ENCODE measurements at regions not wholly inside any gene's neighbourhood (a gene's known extent, or its start where the extent isn't known, plus 50 kb on each side); places are given as distances from the start of the nearest gene placed in this dataset.

DNA sequence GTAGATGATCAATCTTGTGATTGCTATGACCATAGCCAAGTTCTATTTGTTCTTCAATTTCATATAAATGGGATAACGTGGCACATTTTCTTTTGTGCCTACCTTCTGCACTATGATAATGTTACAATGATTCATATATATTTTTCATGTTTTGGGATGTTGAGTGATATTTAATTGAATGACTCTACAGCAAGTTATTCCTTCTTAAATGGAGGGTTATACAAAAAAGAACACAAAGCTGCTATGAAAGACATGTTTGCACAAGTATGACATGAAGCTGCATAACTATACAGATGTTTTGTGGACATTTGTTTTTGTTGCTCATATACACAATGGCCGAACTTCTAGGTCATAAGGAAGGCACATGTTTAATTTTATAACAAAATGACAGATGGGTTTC lies 356.2 kb downstream of the CBLN2 start:
- no peak overlapping the region for H3K9ac ChIP-seq (ENCODE audit: low read length)
- ATAC-seq (no peak), DNase-seq (ENCODE audit: low read depth, low spot score) (no peak)
- BruUV-seq (replicated peaks), result no TSS peak
- no peak overlapping the region for H3K4me2 ChIP-seq (ENCODE audit: low read length)
- no peaks in the 10 kb centered on the region for H3K36me3 ChIP-seq (ENCODE audit: control insufficient read depth in 1 of 2, insufficient read depth in 2 of 2, low read length in 2 of 2)
- intact Hi-C loops (cut with micrococcal nuclease), result no loop called here
- TF ChIP-seq, protein P1, sequence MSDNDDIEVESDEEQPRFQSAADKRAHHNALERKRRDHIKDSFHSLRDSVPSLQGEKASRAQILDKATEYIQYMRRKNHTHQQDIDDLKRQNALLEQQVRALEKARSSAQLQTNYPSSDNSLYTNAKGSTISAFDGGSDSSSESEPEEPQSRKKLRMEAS (IDR thresholded peaks at IDR 0.05), result no peak
- H4K20me1 ChIP-seq (ENCODE audit: insufficient read depth), result no peaks in the 10 kb centered on the region
- H3K9me3 ChIP-seq (ENCODE audit: control insufficient read depth in 1 of 2, insufficient read depth in 1 of 2, low read depth in 1 of 2, low read length in 2 of 2), result peaks cover 8 to 9% of the 10 kb centered on the region in 2 experiments; a peak in 2 of 4 replicates
- H3K4me3 ChIP-seq (replicated peaks in 1 of 2; ENCODE audit: low read depth in 1 of 2, low read length in 2 of 2), result no peak overlapping the region
- H3K9me2 ChIP-seq (ENCODE audit: insufficient read depth), result no peaks in the 10 kb centered on the region
- no peaks in the 10 kb centered on the region for H3K4me1 ChIP-seq (ENCODE audit: control insufficient read depth in 1 of 2, insufficient read depth in 2 of 2, low read length in 2 of 2)
- no peaks in the 10 kb centered on the region for H3K27me3 ChIP-seq (ENCODE audit: insufficient read depth, low read length)
- ChIA-PET RAD21 (ENCODE audit: low non-redundant PET in 1 of 2, low total read pairs in 2 of 2, uncharacterized antibody in 2 of 2, unreplicated experiment in 2 of 2) (no interaction called here), CTCF (no interaction called here), POLR2A (no interaction called here)
- H3K27ac ChIP-seq (ENCODE audit: low read depth, low read length), result no peak overlapping the region
- no peak overlapping the region for H2AFZ ChIP-seq (ENCODE audit: low read depth, low read length, poor library complexity, severe bottlenecking)
- H3K79me2 ChIP-seq (ENCODE audit: insufficient read depth, low read length), result no peaks in the 10 kb centered on the region

DNA sequence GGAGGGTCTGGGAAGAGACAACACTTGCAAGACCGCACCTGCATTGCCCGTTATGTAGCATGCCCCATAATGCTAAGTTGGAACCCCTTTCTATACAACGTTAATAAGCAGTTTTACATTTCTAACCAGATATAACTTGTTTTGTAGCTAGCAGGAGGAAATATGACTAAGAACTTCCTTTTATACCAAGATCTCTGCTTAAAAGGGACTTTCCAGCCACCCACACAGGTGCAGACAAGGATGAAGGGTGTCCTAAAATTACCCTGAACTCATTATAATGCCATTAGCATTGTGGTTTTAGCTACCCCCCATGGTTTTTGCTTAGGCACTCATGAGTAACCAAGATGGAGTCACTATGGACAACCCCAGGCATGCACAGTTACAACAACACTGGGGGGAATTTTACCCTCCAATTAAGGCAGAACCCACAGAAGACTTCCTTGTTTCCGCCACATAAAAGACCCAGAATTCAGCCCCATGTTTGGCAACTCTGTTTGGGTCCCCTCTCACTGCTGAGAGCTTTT lies 362.8 kb downstream of the CBLN2 start:
- H3K4me3 ChIP-seq (replicated peaks in 1 of 2; ENCODE audit: low read depth in 1 of 2, low read length in 2 of 2), result no peak overlapping the region
- RAD21 ChIA-PET (ENCODE audit: low non-redundant PET in 1 of 2, low total read pairs in 2 of 2, uncharacterized antibody in 2 of 2, unreplicated experiment in 2 of 2), result no interaction called here
- POLR2A ChIA-PET, result no interaction called here
- no peak overlapping the region for H2AFZ ChIP-seq (ENCODE audit: low read depth, low read length, poor library complexity, severe bottlenecking)
- no peaks in the 10 kb centered on the region for H4K20me1 ChIP-seq (ENCODE audit: insufficient read depth)
- CTCF ChIA-PET, result no interaction called here
- intact Hi-C loops (cut with micrococcal nuclease), result no loop called here
- no peak for TF ChIP-seq POLR2A (IDR thresholded peaks at IDR 0.05; ENCODE audit: borderline replicate concordance, extremely low read depth, insufficient read depth, insufficient read length)
- TF ChIP-seq, protein P2, sequence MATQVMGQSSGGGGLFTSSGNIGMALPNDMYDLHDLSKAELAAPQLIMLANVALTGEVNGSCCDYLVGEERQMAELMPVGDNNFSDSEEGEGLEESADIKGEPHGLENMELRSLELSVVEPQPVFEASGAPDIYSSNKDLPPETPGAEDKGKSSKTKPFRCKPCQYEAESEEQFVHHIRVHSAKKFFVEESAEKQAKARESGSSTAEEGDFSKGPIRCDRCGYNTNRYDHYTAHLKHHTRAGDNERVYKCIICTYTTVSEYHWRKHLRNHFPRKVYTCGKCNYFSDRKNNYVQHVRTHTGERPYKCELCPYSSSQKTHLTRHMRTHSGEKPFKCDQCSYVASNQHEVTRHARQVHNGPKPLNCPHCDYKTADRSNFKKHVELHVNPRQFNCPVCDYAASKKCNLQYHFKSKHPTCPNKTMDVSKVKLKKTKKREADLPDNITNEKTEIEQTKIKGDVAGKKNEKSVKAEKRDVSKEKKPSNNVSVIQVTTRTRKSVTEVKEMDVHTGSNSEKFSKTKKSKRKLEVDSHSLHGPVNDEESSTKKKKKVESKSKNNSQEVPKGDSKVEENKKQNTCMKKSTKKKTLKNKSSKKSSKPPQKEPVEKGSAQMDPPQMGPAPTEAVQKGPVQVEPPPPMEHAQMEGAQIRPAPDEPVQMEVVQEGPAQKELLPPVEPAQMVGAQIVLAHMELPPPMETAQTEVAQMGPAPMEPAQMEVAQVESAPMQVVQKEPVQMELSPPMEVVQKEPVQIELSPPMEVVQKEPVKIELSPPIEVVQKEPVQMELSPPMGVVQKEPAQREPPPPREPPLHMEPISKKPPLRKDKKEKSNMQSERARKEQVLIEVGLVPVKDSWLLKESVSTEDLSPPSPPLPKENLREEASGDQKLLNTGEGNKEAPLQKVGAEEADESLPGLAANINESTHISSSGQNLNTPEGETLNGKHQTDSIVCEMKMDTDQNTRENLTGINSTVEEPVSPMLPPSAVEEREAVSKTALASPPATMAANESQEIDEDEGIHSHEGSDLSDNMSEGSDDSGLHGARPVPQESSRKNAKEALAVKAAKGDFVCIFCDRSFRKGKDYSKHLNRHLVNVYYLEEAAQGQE (IDR thresholded peaks at IDR 0.05; ENCODE audit: low read depth), result no peak
- H3K79me2 ChIP-seq (ENCODE audit: insufficient read depth, low read length), result no peaks in the 10 kb centered on the region
- H3K27me3 ChIP-seq (ENCODE audit: insufficient read depth, low read length), result no peaks in the 10 kb centered on the region
- ATAC-seq (no peak), DNase-seq (ENCODE audit: low read depth, low spot score) (no peak)
- no peaks in the 10 kb centered on the region for H3K36me3 ChIP-seq (ENCODE audit: control insufficient read depth in 1 of 2, insufficient read depth in 2 of 2, low read length in 2 of 2)
- H3K9me3 ChIP-seq (ENCODE audit: control insufficient read depth in 1 of 2, insufficient read depth in 1 of 2, low read depth in 1 of 2, low read length in 2 of 2), result peaks cover 20 to 33% of the 10 kb centered on the region in 2 experiments; a peak in 2 of 4 replicates
- no peaks in the 10 kb centered on the region for H3K4me1 ChIP-seq (ENCODE audit: control insufficient read depth in 1 of 2, insufficient read depth in 2 of 2, low read length in 2 of 2)
- H3K9ac ChIP-seq (ENCODE audit: low read length), result no peak overlapping the region
- H3K9me2 ChIP-seq (ENCODE audit: insufficient read depth), result no peaks in the 10 kb centered on the region
- H3K27ac ChIP-seq (ENCODE audit: low read depth, low read length), result no peak overlapping the region
- no peak overlapping the region for H3K4me2 ChIP-seq (ENCODE audit: low read length)
- BruUV-seq (replicated peaks), result no TSS peak

Data from HCT116 (cell line).